Large intestine (tissue), 3 donors: ENCODE measurements at regions not wholly inside any gene's neighbourhood (a gene's known extent, or its start where the extent isn't known, plus 50 kb on each side); places are given as distances from the start of the nearest gene placed in this dataset.
"Not testable (repeated sequence)": the region's sequence is repeated elsewhere in the genome, so short reads cannot be mapped to it uniquely, and the experiment has no call there.

Experiments
- DNase-seq, 2 donors: peaks; one replicate each; pipeline versions ENCODE4 v3.0.0 to v3.0.0-alpha.2; 2013
- H3K27ac ChIP-seq: one replicate; pipeline ENCODE4 v1.5.1; 2013; ENCODE audit warnings: low read length
- H3K27me3 ChIP-seq: 2 replicates; pipeline ENCODE4 v1.6.1; 2013; ENCODE audit warnings: low read length; ENCODE audit not compliant: control insufficient read depth, insufficient read depth
- H3K36me3 ChIP-seq: 2 replicates; pipeline ENCODE4 v1.6.1; 2013; ENCODE audit warnings: low read length; ENCODE audit not compliant: control insufficient read depth, insufficient read depth
- H3K4me1 ChIP-seq: one replicate; pipeline ENCODE4 v1.6.1; 2013; ENCODE audit warnings: low read length; ENCODE audit not compliant: control insufficient read depth, insufficient read depth
- H3K4me3 ChIP-seq: one replicate; pipeline ENCODE4 v1.5.1; 2013; ENCODE audit warnings: low read length
- H3K9me3 ChIP-seq: one replicate; pipeline ENCODE4 v1.6.1; 2013; ENCODE audit warnings: mild to moderate bottlenecking, low read depth, low read length, moderate library complexity; ENCODE audit not compliant: control insufficient read depth
- WGBS: methylation state at CpG from one replicate; pipeline ENCODE4 v1.1.5; 2013; ENCODE audit warnings: low lambda C conversion rate; ENCODE audit not compliant: insufficient coverage; 5-methylcytosine and 5-hydroxymethylcytosine counted together

GRCh38 chr5:29130786-29131185, 2062.7 kb upstream of the CDH6 start:
- no CpG with 5 or more reads among the region's 2 CpGs for WGBS

DNA sequence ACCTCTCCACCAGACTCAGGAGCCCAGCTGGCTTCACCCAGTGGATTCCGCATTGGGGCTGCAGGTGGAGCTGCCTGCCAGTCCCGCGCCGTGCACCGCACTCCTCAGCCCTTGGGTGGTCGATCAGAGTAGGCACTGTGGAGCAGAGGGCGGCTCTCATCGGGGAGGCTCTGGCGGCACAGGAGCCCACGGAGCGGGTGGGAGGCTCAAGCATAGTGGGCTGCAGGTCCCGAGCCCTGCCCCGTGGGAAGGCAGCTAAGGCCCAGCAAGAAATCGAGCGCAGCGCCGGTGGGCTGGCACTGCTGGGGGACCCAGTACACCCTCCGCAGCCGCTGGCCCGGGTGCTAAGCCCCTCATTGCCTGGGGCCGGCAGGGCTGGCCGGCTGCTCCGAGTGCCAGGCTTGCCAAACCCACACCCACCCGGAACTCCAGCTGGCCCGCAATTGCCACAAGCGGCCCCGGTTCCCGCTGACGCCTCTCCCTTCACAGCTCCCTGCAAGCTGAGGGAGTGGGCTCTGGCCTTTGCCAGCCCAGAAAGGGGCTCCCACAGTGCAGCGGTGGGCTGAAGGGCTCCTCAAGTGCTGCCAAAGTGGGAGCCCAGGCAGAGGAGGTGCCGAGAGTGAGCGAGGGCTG, 2065.8 kb upstream of the CDH6 start:
- WGBS: no CpG with 5 or more reads among the region's 32 CpGs
- H3K4me1 ChIP-seq, DNase-seq: not testable (repeated sequence)

More at GRCh38 chr5:29130786-29131185, 2062.7 kb upstream of the CDH6 start:
- no peaks in the 10 kb centered on the region for H3K36me3 ChIP-seq
- peaks cover 7% of the 10 kb centered on the region for H3K9me3 ChIP-seq
- no peak for DNase-seq
- no peak overlapping the region for H3K4me3 ChIP-seq
- H3K27ac ChIP-seq: no peak overlapping the region
- H3K27me3 ChIP-seq: no peaks in the 10 kb centered on the region
- H3K4me1 ChIP-seq: no peaks in the 10 kb centered on the region

DNA sequence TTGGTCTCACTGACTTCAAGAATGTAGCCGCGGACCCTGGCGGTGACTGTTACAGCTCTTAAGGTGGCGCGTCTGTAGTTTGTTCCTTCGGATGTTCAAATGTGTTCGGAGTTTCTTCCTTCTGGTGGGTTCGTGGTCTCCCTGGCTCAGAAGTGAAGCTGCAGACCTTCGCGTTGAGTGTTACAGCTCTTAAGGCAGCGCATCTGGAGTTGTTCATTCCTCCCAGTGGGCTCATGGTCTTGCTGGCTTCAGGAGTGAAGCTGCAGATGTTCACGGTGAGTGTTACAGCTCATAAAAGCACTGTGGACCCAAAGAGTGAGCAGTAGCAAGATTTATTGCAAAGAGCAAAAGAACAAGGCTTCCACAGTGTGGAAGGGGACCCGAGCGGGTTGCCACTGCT, 2067.0 kb upstream of the CDH6 start:
- not testable (repeated sequence) for H3K4me1 ChIP-seq, H3K9me3 ChIP-seq, H3K36me3 ChIP-seq, H3K4me3 ChIP-seq, H3K27ac ChIP-seq, DNase-seq, H3K27me3 ChIP-seq
- WGBS: no CpG with 5 or more reads among the region's 14 CpGs

More for the DNA sequence above, 2065.8 kb upstream of the CDH6 start:
- not testable (repeated sequence) for H3K4me3 ChIP-seq, H3K36me3 ChIP-seq, H3K27me3 ChIP-seq, H3K9me3 ChIP-seq, H3K27ac ChIP-seq

- Histone ChIP-seq H3K36me3 (no peaks in the 10 kb centered on the region), H3K9me3 (peaks cover under 1% of the 10 kb centered on the region), H3K27me3 (no peaks in the 10 kb centered on the region), H3K4me3 (no peak overlapping the region), H3K27ac (no peak overlapping the region), H3K4me1 (no peaks in the 10 kb centered on the region)
- WGBS: 100% methylated on average over 2 of the region's 2 CpGs
- DNase-seq: no peak
These were observed 2071.2 kb upstream of the CDH6 start for GRCh38 chr5:29122306-29122705.

GRCh38 chr5:29114331-29114768, 2076.0 kb upstream of the CDH9 start:
- H3K4me3 ChIP-seq: no peak overlapping the region
- no peaks in the 10 kb centered on the region for H3K4me1 ChIP-seq
- no peaks in the 10 kb centered on the region for H3K27me3 ChIP-seq
- DNase-seq: no peak
- H3K36me3 ChIP-seq: no peaks in the 10 kb centered on the region
- no peak overlapping the region for H3K27ac ChIP-seq
- no peaks in the 10 kb centered on the region for H3K9me3 ChIP-seq

DNA sequence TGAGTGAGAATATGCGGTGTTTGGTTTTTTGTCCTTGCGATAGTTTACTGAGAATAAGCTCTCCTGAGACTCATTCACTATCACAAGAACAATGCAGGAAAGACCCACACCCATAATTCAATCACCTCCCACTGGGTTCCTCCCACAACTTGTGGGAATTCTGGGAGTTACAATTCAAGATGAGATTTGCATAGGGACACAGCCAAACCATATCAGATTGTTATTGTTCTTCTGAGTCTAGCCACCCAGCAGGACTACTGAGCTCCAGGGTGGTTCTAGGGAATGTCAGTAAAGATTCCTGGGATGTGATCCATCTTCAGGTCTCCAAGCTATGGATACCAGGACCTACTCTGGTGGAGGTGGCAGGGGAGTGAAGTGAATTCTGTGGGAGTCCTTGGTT, 2075.1 kb upstream of the CDH9 start:
- Histone ChIP-seq H3K27me3 (no peaks in the 10 kb centered on the region), H3K4me1 (no peaks in the 10 kb centered on the region), H3K27ac (no peak overlapping the region), H3K4me3 (no peak overlapping the region), H3K36me3 (no peaks in the 10 kb centered on the region), H3K9me3 (no peaks in the 10 kb centered on the region)
- no CpG with 5 or more reads among the region's 2 CpGs for WGBS
- DNase-seq: no peak

GRCh38 chr5:29099585-29099984, 2061.2 kb upstream of the CDH9 start:
- no peak for DNase-seq
- 80% methylated on average over 1 of the region's 3 CpGs for WGBS
- no peaks in the 10 kb centered on the region for H3K4me1 ChIP-seq
- no peaks in the 10 kb centered on the region for H3K9me3 ChIP-seq
- no peak overlapping the region for H3K4me3 ChIP-seq
- H3K27ac ChIP-seq: no peak overlapping the region
- no peaks in the 10 kb centered on the region for H3K36me3 ChIP-seq
- no peaks in the 10 kb centered on the region for H3K27me3 ChIP-seq

DNA sequence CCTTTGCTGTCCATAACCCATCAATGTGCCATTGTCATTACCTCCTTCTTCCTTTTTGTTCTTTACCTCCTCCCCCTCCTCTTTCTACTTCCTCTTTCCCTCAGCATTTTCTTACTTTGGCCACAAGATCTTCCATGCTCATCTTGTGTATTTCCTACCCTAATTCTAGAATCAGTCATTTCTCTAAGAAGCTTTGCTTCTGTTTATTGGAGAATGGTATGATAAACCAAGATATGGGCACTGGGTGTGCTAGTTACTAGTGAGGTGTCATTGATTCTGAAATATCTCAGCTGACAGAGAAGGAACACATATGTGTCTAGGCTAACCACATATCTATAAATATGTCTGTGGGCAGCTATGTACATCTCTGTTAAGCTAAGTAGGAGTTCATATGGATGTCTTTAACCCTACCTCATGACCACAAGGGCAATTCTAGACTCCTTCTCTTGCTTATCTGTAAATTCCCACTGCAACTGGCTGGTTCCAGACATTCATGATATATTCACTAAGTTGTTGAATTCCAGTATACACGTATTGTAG, 2051.3 kb upstream of the CDH9 start:
- Histone ChIP-seq H3K27me3 (no peaks in the 10 kb centered on the region), H3K9me3 (no peaks in the 10 kb centered on the region), H3K27ac (no peak overlapping the region), H3K4me3 (no peak overlapping the region), H3K36me3 (no peaks in the 10 kb centered on the region), H3K4me1 (no peaks in the 10 kb centered on the region)
- WGBS: 100% methylated on average over 1 of the region's 1 CpG
- DNase-seq: no peak

- H3K9me3 ChIP-seq: no peaks in the 10 kb centered on the region
- 17% methylated on average over 1 of the region's 2 CpGs for WGBS
- H3K27me3 ChIP-seq: no peaks in the 10 kb centered on the region
- no peak for DNase-seq
- H3K27ac ChIP-seq: no peak overlapping the region
- H3K4me1 ChIP-seq: no peaks in the 10 kb centered on the region
- no peaks in the 10 kb centered on the region for H3K36me3 ChIP-seq
- H3K4me3 ChIP-seq: no peak overlapping the region
These were observed 2046.8 kb upstream of the CDH9 start for GRCh38 chr5:29085142-29085541.

DNA sequence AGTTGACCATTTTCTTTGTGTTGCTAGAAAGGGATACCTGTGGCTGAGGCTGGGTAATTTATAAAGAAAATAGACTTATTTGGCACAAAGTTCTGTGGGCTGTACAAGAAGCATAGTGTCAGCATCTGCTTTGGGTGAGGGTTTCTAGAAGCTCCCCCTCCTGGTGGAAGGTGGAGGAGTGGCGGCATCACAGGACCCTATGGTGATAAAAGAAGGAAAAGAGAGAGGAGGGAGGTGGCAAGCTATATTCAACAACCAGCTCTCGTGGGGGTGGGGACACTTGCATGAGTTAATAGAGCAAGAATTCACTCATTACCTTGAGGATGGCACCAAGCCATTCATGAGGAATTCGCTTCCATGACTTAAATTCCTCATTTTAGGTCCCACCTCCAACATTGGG, 2041.4 kb upstream of the CDH9 start:
- DNase-seq: no peak

GRCh38 chr5:29077451-29077850, 2039.1 kb upstream of the CDH9 start:
- Histone ChIP-seq H3K4me3 (no peak overlapping the region), H3K27ac (no peak overlapping the region), H3K9me3 (no peaks in the 10 kb centered on the region), H3K27me3 (no peaks in the 10 kb centered on the region), H3K36me3 (no peaks in the 10 kb centered on the region), H3K4me1 (no peaks in the 10 kb centered on the region)
- DNase-seq: no peak
- no CpG with 5 or more reads among the region's 5 CpGs for WGBS

More for the DNA sequence above, 2041.4 kb upstream of the CDH9 start:
- Histone ChIP-seq H3K36me3 (no peaks in the 10 kb centered on the region), H3K4me1 (no peaks in the 10 kb centered on the region), H3K9me3 (no peaks in the 10 kb centered on the region), H3K27ac (no peak overlapping the region), H3K27me3 (no peaks in the 10 kb centered on the region), H3K4me3 (no peak overlapping the region)
- no CpG with 5 or more reads among the region's 3 CpGs for WGBS
